ENCODE measurements at regions not wholly inside any gene's neighbourhood (a gene's known extent, or its start where the extent isn't known, plus 50 kb on each side); places are given as distances from the start of the nearest gene placed in this dataset.

DNA sequence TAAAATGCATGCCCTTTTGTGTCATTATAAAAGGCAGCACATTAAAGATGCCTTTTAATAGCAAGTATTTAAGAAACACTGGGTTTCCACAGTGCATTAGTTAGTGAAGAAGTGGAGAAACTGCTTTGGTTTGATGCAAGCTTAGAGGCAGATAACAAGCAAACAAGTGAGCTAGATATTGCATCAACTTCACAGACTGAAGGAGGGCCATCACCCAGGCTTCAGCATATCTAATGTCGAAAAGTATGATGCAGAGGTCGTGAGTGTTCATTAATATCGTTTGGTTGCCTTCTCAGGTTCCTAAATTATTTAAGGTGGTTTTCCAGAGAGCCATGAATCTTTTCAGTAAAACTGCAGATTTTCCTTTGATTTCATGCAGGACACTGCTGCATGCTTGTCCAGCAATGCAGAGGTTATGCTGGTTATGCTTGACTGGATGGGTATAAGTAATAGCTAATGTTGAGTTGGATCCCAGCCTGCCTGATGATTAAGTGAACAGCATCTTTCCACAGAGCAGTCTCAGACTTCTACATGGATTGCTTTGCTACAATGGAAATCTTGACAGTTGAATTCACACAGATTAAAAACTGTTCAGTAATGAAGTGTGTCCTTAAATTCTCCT lies 69.7 kb upstream of the IPO9 start:
- TF ChIP-seq, protein P1, sequence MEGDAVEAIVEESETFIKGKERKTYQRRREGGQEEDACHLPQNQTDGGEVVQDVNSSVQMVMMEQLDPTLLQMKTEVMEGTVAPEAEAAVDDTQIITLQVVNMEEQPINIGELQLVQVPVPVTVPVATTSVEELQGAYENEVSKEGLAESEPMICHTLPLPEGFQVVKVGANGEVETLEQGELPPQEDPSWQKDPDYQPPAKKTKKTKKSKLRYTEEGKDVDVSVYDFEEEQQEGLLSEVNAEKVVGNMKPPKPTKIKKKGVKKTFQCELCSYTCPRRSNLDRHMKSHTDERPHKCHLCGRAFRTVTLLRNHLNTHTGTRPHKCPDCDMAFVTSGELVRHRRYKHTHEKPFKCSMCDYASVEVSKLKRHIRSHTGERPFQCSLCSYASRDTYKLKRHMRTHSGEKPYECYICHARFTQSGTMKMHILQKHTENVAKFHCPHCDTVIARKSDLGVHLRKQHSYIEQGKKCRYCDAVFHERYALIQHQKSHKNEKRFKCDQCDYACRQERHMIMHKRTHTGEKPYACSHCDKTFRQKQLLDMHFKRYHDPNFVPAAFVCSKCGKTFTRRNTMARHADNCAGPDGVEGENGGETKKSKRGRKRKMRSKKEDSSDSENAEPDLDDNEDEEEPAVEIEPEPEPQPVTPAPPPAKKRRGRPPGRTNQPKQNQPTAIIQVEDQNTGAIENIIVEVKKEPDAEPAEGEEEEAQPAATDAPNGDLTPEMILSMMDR (IDR thresholded peaks at IDR 0.05) = no peak
- TF ChIP-seq POLR2A (IDR thresholded peaks at IDR 0.05) = no peak

Data from thyroid gland (tissue), 4 donors.